ENCODE measurements at regions not wholly inside any gene's neighbourhood (a gene's known extent, or its start where the extent isn't known, plus 50 kb on each side); places are given as distances from the start of the nearest gene placed in this dataset.

DNA sequence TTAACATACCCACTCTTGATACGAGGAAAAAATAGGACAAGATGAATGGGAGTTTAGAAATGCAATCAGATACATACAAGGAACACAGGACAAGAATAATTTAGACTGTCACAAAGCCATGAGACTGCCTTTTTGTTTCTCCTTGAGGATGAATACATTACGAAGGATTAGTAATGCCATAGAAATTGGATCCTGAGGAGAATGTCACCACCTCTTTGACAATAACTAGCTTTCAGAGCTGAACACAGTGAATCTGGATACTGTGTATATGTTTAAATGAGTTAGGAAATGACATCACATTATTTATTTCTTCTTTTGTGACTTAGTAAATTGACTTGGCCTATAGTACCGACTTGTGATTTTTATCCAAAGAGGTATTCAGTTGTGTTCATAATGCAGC lies 596.3 kb upstream of the CNTNAP2 start:
- no peak for TF ChIP-seq POLR2AphosphoS5 (IDR thresholded peaks at IDR 0.05; ENCODE audit: low read depth)
- no peak for TF ChIP-seq CREB1 (CRISPR knock-in tag; IDR thresholded peaks at IDR 0.05; ENCODE audit: low read depth)
- TF ChIP-seq, protein P1, sequence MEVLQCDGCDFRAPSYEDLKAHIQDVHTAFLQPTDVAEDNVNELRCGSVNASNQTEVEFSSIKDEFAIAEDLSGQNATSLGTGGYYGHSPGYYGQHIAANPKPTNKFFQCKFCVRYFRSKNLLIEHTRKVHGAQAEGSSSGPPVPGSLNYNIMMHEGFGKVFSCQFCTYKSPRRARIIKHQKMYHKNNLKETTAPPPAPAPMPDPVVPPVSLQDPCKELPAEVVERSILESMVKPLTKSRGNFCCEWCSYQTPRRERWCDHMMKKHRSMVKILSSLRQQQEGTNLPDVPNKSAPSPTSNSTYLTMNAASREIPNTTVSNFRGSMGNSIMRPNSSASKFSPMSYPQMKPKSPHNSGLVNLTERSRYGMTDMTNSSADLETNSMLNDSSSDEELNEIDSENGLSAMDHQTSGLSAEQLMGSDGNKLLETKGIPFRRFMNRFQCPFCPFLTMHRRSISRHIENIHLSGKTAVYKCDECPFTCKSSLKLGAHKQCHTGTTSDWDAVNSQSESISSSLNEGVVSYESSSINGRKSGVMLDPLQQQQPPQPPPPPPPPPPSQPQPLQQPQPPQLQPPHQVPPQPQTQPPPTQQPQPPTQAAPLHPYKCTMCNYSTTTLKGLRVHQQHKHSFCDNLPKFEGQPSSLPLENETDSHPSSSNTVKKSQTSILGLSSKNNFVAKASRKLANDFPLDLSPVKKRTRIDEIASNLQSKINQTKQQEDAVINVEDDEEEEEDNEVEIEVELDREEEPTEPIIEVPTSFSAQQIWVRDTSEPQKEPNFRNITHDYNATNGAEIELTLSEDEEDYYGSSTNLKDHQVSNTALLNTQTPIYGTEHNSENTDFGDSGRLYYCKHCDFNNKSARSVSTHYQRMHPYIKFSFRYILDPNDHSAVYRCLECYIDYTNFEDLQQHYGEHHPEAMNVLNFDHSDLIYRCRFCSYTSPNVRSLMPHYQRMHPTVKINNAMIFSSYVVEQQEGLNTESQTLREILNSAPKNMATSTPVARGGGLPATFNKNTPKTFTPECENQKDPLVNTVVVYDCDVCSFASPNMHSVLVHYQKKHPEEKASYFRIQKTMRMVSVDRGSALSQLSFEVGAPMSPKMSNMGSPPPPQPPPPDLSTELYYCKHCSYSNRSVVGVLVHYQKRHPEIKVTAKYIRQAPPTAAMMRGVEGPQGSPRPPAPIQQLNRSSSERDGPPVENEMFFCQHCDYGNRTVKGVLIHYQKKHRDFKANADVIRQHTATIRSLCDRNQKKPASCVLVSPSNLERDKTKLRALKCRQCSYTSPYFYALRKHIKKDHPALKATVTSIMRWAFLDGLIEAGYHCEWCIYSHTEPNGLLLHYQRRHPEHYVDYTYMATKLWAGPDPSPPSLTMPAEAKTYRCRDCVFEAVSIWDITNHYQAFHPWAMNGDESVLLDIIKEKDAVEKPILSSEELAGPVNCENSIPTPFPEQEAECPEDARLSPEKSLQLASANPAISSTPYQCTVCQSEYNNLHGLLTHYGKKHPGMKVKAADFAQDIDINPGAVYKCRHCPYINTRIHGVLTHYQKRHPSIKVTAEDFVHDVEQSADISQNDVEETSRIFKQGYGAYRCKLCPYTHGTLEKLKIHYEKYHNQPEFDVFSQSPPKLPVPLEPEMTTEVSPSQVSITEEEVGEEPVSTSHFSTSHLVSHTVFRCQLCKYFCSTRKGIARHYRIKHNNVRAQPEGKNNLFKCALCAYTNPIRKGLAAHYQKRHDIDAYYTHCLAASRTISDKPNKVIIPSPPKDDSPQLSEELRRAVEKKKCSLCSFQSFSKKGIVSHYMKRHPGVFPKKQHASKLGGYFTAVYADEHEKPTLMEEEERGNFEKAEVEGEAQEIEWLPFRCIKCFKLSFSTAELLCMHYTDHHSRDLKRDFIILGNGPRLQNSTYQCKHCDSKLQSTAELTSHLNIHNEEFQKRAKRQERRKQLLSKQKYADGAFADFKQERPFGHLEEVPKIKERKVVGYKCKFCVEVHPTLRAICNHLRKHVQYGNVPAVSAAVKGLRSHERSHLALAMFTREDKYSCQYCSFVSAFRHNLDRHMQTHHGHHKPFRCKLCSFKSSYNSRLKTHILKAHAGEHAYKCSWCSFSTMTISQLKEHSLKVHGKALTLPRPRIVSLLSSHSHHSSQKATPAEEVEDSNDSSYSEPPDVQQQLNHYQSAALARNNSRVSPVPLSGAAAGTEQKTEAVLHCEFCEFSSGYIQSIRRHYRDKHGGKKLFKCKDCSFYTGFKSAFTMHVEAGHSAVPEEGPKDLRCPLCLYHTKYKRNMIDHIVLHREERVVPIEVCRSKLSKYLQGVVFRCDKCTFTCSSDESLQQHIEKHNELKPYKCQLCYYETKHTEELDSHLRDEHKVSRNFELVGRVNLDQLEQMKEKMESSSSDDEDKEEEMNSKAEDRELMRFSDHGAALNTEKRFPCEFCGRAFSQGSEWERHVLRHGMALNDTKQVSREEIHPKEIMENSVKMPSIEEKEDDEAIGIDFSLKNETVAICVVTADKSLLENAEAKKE (CRISPR knock-in tag; IDR thresholded peaks at IDR 0.05): no peak
- TF ChIP-seq NANOG (IDR thresholded peaks at IDR 0.05; ENCODE audit: borderline replicate concordance): no peak
- TF ChIP-seq, protein P2, sequence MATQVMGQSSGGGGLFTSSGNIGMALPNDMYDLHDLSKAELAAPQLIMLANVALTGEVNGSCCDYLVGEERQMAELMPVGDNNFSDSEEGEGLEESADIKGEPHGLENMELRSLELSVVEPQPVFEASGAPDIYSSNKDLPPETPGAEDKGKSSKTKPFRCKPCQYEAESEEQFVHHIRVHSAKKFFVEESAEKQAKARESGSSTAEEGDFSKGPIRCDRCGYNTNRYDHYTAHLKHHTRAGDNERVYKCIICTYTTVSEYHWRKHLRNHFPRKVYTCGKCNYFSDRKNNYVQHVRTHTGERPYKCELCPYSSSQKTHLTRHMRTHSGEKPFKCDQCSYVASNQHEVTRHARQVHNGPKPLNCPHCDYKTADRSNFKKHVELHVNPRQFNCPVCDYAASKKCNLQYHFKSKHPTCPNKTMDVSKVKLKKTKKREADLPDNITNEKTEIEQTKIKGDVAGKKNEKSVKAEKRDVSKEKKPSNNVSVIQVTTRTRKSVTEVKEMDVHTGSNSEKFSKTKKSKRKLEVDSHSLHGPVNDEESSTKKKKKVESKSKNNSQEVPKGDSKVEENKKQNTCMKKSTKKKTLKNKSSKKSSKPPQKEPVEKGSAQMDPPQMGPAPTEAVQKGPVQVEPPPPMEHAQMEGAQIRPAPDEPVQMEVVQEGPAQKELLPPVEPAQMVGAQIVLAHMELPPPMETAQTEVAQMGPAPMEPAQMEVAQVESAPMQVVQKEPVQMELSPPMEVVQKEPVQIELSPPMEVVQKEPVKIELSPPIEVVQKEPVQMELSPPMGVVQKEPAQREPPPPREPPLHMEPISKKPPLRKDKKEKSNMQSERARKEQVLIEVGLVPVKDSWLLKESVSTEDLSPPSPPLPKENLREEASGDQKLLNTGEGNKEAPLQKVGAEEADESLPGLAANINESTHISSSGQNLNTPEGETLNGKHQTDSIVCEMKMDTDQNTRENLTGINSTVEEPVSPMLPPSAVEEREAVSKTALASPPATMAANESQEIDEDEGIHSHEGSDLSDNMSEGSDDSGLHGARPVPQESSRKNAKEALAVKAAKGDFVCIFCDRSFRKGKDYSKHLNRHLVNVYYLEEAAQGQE (IDR thresholded peaks at IDR 0.05; ENCODE audit: unreplicated experiment): no peak
- TF ChIP-seq ZNF114 (CRISPR knock-in tag; IDR thresholded peaks at IDR 0.05): no peak
- TF ChIP-seq EZH2 (IDR thresholded peaks at IDR 0.05; ENCODE audit: low read depth, unreplicated experiment): no peak
- TF ChIP-seq, protein P3, sequence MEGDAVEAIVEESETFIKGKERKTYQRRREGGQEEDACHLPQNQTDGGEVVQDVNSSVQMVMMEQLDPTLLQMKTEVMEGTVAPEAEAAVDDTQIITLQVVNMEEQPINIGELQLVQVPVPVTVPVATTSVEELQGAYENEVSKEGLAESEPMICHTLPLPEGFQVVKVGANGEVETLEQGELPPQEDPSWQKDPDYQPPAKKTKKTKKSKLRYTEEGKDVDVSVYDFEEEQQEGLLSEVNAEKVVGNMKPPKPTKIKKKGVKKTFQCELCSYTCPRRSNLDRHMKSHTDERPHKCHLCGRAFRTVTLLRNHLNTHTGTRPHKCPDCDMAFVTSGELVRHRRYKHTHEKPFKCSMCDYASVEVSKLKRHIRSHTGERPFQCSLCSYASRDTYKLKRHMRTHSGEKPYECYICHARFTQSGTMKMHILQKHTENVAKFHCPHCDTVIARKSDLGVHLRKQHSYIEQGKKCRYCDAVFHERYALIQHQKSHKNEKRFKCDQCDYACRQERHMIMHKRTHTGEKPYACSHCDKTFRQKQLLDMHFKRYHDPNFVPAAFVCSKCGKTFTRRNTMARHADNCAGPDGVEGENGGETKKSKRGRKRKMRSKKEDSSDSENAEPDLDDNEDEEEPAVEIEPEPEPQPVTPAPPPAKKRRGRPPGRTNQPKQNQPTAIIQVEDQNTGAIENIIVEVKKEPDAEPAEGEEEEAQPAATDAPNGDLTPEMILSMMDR (conservative IDR thresholded peaks at IDR 0.05; ENCODE audit: low read depth in 2 of 2): no peak
- TF ChIP-seq JUNB (IDR thresholded peaks at IDR 0.05; ENCODE audit: unreplicated experiment): no peak
- TF ChIP-seq, protein P4, sequence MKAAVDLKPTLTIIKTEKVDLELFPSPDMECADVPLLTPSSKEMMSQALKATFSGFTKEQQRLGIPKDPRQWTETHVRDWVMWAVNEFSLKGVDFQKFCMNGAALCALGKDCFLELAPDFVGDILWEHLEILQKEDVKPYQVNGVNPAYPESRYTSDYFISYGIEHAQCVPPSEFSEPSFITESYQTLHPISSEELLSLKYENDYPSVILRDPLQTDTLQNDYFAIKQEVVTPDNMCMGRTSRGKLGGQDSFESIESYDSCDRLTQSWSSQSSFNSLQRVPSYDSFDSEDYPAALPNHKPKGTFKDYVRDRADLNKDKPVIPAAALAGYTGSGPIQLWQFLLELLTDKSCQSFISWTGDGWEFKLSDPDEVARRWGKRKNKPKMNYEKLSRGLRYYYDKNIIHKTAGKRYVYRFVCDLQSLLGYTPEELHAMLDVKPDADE (IDR thresholded peaks at IDR 0.05): no peak
- no peak for TF ChIP-seq EZH2phosphoT487 (IDR thresholded peaks at IDR 0.05; ENCODE audit: unreplicated experiment)
- TF ChIP-seq STAT1 (IDR thresholded peaks at IDR 0.05; ENCODE audit: unreplicated experiment): no peak
- no peak for TF ChIP-seq ZNF331 (CRISPR knock-in tag; IDR thresholded peaks at IDR 0.05; ENCODE audit: low read depth)
- Histone ChIP-seq H3K4me3 (no peak overlapping the region), H3K36me3 (ENCODE audit: insufficient read depth) (no peaks in the 10 kb centered on the region; the same call in 1 of the 2 replicates), H4K20me1 (replicated peaks; ENCODE audit: insufficient read depth) (no peaks in the 10 kb centered on the region), H3K9me2 (ENCODE audit: insufficient read depth) (no peaks in the 10 kb centered on the region), H3F3A (replicated peaks; ENCODE audit: low read depth) (no peaks in the 10 kb centered on the region), H2AFZ (no peak overlapping the region), H3K4me1 (ENCODE audit: insufficient read depth) (no peaks in the 10 kb centered on the region), H3K27me3 (ENCODE audit: insufficient read depth) (no peaks in the 10 kb centered on the region), H3K4me2 (no peak overlapping the region), H3K79me2 (replicated peaks; ENCODE audit: insufficient read depth) (no peaks in the 10 kb centered on the region), H3K27ac (ENCODE audit: low read depth) (no peak overlapping the region)
- ATAC-seq: no peak
- Mint-ChIP-seq H3K9me3 (peaks cover 68% of the 10 kb centered on the region), H3K27me3 (ENCODE audit: insufficient read depth, low read depth, poor library complexity) (no peaks in the 10 kb centered on the region), H3K4me3 (no peak overlapping the region), H3K36me3 (ENCODE audit: low read depth) (no peaks in the 10 kb centered on the region; the same call in 2 of the 3 replicates), H3K27ac (no peak overlapping the region), H3K4me1 (no peaks in the 10 kb centered on the region)
- DNase-seq (ENCODE audit: low spot score): no peak

Measured in GM23338 (cell line).